ENCODE measurements at regions not wholly inside any gene's neighbourhood (a gene's known extent, or its start where the extent isn't known, plus 50 kb on each side); places are given as distances from the start of the nearest gene placed in this dataset.

DNA sequence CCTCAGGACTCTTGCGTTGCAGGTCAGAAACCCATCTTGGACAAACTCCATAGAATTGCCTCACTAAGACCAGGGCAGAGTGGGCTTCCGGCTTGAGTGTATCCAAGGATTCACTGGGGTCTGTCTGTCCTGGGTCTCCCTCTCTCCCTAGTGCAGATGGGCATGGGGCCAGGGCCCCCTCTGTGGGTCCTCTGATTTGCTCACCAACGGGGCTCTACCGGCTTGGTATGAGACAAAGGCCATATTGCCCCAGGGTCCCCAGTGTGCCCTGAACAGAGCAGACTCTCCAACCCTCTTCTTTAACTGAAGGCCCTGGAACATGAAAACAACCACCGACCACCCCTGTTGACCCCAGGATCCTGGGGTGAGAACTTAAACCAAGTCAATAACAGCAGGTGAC lies 68.2 kb upstream of the CHST15 start:
- Histone ChIP-seq H3K4me1 (ENCODE audit: insufficient read depth, low read length) (no peaks in the 10 kb centered on the region), H4K20me1 (ENCODE audit: low read length) (no peaks in the 10 kb centered on the region), H3K36me3 (ENCODE audit: low read depth, low read length) (no peaks in the 10 kb centered on the region), H3F3A (ENCODE audit: low read length, unreplicated experiment) (no peaks in the 10 kb centered on the region), H3K27me3 (ENCODE audit: low read length) (no peaks in the 10 kb centered on the region), H3K4me3 (ENCODE audit: low read length) (no peak overlapping the region), H3K9me3 (ENCODE audit: low read length) (no peaks in the 10 kb centered on the region), H3K9me2 (replicated peaks; ENCODE audit: low read length) (no peaks in the 10 kb centered on the region), H2AFZ (ENCODE audit: low read length) (no peak overlapping the region), H3K9ac (ENCODE audit: low read length) (no peak overlapping the region), H3K4me2 (ENCODE audit: low read length) (no peak overlapping the region), H3K79me2 (ENCODE audit: low read length) (no peaks in the 10 kb centered on the region), H3K27ac (ENCODE audit: low read length) (no peak overlapping the region)
- DNase-seq: no peak
- ChIA-PET POLR2A (ENCODE audit: unreplicated experiment) (no interaction called here), CTCF (no interaction called here)
- TF ChIP-seq, protein P1, sequence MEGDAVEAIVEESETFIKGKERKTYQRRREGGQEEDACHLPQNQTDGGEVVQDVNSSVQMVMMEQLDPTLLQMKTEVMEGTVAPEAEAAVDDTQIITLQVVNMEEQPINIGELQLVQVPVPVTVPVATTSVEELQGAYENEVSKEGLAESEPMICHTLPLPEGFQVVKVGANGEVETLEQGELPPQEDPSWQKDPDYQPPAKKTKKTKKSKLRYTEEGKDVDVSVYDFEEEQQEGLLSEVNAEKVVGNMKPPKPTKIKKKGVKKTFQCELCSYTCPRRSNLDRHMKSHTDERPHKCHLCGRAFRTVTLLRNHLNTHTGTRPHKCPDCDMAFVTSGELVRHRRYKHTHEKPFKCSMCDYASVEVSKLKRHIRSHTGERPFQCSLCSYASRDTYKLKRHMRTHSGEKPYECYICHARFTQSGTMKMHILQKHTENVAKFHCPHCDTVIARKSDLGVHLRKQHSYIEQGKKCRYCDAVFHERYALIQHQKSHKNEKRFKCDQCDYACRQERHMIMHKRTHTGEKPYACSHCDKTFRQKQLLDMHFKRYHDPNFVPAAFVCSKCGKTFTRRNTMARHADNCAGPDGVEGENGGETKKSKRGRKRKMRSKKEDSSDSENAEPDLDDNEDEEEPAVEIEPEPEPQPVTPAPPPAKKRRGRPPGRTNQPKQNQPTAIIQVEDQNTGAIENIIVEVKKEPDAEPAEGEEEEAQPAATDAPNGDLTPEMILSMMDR (conservative IDR thresholded peaks at IDR 0.05; ENCODE audit: low read depth, low read length): no peak
- TF ChIP-seq EZH2phosphoT487 (IDR thresholded peaks at IDR 0.05; ENCODE audit: borderline replicate concordance, low read length): no peak
- TF ChIP-seq EZH2 (IDR thresholded peaks at IDR 0.05; ENCODE audit: low read length, unreplicated experiment): no peak
- no TSS peak for BruUV-seq (replicated peaks)
- intact Hi-C loops (cut with micrococcal nuclease): no loop called here
- ATAC-seq: no peak

DNA sequence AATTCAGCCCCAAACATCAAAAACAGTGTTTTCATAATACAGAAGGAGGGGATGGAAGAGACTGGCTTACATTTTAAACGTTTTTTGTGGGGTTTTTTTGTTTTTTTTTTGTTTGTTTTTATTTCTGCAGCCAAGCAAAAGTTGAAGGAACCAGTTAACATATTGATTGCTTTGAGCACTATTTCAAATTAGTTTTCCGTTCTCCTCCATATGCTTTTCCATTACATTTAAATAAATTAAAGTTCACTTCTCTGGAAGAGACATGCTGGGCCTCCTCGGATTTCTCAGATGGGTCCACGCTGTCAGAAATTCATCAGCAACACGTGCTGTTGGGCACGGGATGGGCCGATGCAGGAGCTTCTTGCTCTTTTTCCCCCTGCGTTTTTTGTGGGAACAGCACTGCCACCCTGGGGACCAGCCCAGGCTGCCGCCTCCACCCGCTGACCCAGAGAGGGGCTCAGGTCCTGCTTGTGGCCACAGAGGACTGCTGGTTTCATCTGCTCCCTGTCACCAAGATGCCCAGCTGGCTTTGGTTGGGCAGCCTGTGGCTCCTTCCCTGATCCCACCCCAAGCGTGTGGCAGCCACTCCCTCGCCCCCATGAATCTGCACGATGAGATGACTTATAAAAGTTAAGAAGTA lies 67.7 kb upstream of the CHST15 start:
- TF ChIP-seq EZH2 (IDR thresholded peaks at IDR 0.05; ENCODE audit: low read length, unreplicated experiment): no peak
- no peak for TF ChIP-seq EZH2phosphoT487 (IDR thresholded peaks at IDR 0.05; ENCODE audit: borderline replicate concordance, low read length)
- TF ChIP-seq, protein P1 (conservative IDR thresholded peaks at IDR 0.05; ENCODE audit: low read depth, low read length): no peak
- no peaks in the 10 kb centered on the region for H3K9me2 ChIP-seq (replicated peaks; ENCODE audit: low read length)
- H3K27me3 ChIP-seq (ENCODE audit: low read length): no peaks in the 10 kb centered on the region
- CTCF ChIA-PET: no interaction called here
- no peaks in the 10 kb centered on the region for H3K9me3 ChIP-seq (ENCODE audit: low read length)
- ATAC-seq (no peak), DNase-seq (no peak)
- H2AFZ ChIP-seq (ENCODE audit: low read length): no peak overlapping the region
- H4K20me1 ChIP-seq (ENCODE audit: low read length): no peaks in the 10 kb centered on the region
- peaks cover 4% of the 10 kb centered on the region for H3K4me1 ChIP-seq (ENCODE audit: insufficient read depth, low read length)
- H3K36me3 ChIP-seq (ENCODE audit: low read depth, low read length): no peaks in the 10 kb centered on the region
- POLR2A ChIA-PET (ENCODE audit: unreplicated experiment): no interaction called here
- no peak overlapping the region for H3K4me3 ChIP-seq (ENCODE audit: low read length)
- intact Hi-C loops (cut with micrococcal nuclease): no loop called here
- no peaks in the 10 kb centered on the region for H3F3A ChIP-seq (ENCODE audit: low read length, unreplicated experiment)
- H3K9ac ChIP-seq (ENCODE audit: low read length): no peak overlapping the region
- no TSS peak for BruUV-seq (replicated peaks)
- no peaks in the 10 kb centered on the region for H3K79me2 ChIP-seq (ENCODE audit: low read length)
- no peak overlapping the region for H3K4me2 ChIP-seq (ENCODE audit: low read length)
- no peak overlapping the region for H3K27ac ChIP-seq (ENCODE audit: low read length)

DNA sequence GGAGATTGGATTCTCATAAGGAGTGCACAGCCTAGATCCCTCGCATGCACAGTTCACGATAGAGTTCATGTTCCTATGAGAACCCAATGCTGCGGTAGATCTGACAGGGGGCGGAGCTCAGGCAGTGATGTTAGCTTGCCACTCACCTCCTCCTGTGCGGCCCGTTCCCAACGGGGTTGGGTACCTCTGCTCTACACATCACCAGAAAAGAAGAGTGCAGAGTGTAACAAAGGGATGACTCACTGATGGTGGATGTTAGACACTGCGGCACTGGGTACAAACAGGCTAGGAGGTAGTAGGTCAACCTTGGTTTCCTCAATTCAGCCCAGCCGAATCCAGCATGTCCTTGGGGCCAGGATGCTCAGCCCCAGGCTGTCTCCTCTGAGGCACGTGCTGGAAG lies 66.8 kb upstream of the CHST15 start:
- no peaks in the 10 kb centered on the region for H3K79me2 ChIP-seq (ENCODE audit: low read length)
- ChIA-PET CTCF (no interaction called here), POLR2A (ENCODE audit: unreplicated experiment) (no interaction called here)
- H3K9me2 ChIP-seq (replicated peaks; ENCODE audit: low read length): no peaks in the 10 kb centered on the region
- no TSS peak for BruUV-seq (replicated peaks)
- H3K4me1 ChIP-seq (ENCODE audit: insufficient read depth, low read length): peaks cover 12% of the 10 kb centered on the region
- no peaks in the 10 kb centered on the region for H3K9me3 ChIP-seq (ENCODE audit: low read length)
- H2AFZ ChIP-seq (ENCODE audit: low read length): no peak overlapping the region
- no peaks in the 10 kb centered on the region for H3K27me3 ChIP-seq (ENCODE audit: low read length)
- H3K27ac ChIP-seq (ENCODE audit: low read length): no peak overlapping the region
- DNase-seq (no peak), ATAC-seq (no peak)
- TF ChIP-seq, protein P1 (conservative IDR thresholded peaks at IDR 0.05; ENCODE audit: low read depth, low read length): no peak
- TF ChIP-seq EZH2phosphoT487 (IDR thresholded peaks at IDR 0.05; ENCODE audit: borderline replicate concordance, low read length) (no peak), EZH2 (IDR thresholded peaks at IDR 0.05; ENCODE audit: low read length, unreplicated experiment) (no peak)
- H3K4me3 ChIP-seq (ENCODE audit: low read length): no peak overlapping the region
- no peaks in the 10 kb centered on the region for H4K20me1 ChIP-seq (ENCODE audit: low read length)
- intact Hi-C loops (cut with micrococcal nuclease): no loop called here
- no peaks in the 10 kb centered on the region for H3K36me3 ChIP-seq (ENCODE audit: low read depth, low read length)
- H3F3A ChIP-seq (ENCODE audit: low read length, unreplicated experiment): no peaks in the 10 kb centered on the region
- no peak overlapping the region for H3K9ac ChIP-seq (ENCODE audit: low read length)
- H3K4me2 ChIP-seq (ENCODE audit: low read length): no peak overlapping the region
